DMS114 treated with DMSO at 0.1 percent for 48 hours (cell line): ENCODE measurements at regions not wholly inside any gene's neighbourhood (a gene's known extent, or its start where the extent isn't known, plus 50 kb on each side); places are given as distances from the start of the nearest gene placed in this dataset.

ENCODE experiments used
- DNase-seq: peaks from one replicate; lab custom pipeline; 2025; ENCODE audit not compliant: unreplicated experiment; lab: John Stamatoyannopoulos, UW

- DNase-seq: no peak
Measured at GRCh38 chr15:96089405-96090058, 241.0 kb upstream of the NR2F2 start.

GRCh38 chr15:96092186-96092585, 238.3 kb upstream of the NR2F2 start:
- DNase-seq: no peak

DNA sequence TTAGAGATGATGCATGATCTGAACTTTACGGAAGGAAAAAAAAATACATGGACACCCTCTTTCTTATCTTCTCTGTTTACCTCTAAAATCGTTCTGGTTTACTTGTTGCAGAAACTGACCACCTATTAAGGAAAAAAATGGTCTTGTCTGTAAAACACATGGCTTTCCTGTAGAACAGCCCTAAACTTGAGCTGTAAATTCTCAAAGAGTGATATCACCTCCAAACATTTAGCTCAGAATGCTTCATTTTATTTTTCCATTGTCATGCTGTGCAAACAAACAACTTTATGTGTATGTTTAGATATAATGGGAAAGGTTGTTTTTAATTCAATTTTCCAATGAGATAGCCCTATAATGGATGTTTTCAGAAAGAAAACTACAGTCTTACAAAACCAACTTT, 237.4 kb upstream of the NR2F2 start:
- no peak for DNase-seq

- no peak for DNase-seq
Measured at GRCh38 chr15:96097661-96098060, 232.8 kb upstream of the NR2F2 start.

GRCh38 chr15:96102631-96103030, 227.9 kb upstream of the NR2F2 start:
- DNase-seq: no peak

DNA sequence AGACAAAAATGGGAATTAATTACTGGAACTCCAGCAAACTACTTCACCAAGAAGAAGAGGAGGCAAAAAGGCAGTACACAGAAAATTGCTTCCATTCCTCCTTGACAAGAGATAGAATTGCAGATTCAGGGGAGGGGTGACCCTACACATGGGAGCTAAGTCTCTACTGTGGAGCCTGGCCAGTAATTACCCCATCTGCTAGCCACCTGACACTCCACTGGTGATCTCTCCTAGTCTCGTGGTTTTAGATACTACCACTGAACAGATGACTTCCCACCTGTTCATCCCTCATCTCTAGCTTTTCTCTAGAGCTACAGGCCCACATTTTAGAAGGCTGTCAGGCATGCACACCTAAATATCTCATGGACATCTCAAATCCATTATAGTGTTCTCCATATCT, 224.3 kb upstream of the NR2F2 start:
- no peak for DNase-seq

- DNase-seq: no peak
Measured at GRCh38 chr15:96106628-96107027, 223.9 kb upstream of the NR2F2 start.

DNA sequence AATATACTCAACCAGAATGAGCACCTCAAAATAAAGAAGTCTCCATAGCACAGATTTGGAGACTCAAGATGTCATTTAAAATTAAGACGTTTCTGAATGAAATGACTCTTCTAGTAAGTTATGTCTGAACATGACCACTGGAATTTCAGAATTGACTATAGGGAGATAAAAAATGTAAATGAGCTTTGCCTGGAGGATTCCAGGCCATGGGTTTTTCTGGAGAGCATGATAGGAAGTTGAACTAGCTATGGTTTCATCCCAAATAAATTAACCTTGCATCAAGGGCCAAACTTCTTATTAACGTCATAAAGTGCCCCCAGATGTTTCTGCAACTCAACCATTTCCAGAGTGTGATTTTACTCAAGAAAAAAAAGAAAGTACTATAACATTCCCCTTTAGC, 222.6 kb upstream of the NR2F2 start:
- DNase-seq: no peak

GRCh38 chr15:96108405-96108804, 222.1 kb upstream of the NR2F2 start:
- no peak for DNase-seq

DNA sequence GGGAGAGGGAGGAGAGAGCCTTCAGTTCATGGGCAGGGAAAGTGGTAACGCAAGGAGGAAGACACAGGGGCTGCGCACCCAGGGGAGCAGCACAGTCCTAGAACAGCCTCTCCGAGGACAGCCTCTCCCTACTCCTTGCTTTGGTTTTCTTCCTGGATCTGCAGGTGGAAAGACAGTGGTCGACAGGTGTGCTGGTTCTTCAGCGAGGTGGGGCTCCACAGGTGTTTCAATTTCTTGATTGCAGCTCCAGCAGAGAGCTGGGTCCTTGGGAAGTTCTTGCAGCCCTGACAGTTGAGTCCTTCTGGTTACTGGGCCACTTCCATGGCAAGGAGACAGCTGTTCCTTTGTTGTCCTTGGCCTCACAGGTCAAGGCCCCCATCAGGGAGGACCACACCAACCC, 220.7 kb upstream of the NR2F2 start:
- no peak for DNase-seq

DNA sequence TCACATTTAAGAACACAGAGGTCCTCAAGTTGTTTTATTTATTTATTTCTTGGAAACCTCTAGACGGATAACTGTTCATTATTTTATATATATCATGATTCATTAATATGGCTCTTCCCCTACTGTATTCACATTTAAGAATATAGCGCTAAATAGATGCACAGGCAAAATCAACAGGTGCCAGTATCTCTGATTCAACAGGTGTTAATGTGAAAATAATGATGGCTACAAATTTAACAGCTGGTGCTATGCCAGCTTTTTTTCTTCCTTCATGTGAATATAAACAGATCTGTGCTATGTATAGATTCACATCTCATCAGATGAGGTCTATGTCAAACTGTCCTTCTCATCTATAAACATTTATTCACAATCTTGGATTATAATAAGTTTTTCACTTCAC, 218.5 kb upstream of the NR2F2 start:
- DNase-seq: no peak

DNA sequence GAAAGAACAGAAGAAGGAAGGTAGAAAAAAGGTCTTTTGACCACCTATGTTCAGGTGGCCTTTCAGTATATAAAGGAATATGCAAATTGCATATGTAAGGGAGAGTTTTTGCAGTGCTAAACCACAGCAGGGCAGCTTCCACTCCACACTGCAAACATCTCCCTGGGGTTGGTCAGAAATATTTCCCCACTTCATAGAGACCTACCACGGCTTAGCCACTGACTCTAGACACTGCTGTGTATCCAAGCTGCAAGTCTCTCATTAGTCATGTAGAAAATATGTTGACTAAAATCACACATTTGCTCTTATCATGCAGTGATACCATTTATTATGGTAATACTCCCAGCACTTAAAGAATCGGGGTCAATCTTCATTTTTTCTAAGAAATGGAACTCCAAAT, 214.9 kb upstream of the NR2F2 start:
- no peak for DNase-seq

DNA sequence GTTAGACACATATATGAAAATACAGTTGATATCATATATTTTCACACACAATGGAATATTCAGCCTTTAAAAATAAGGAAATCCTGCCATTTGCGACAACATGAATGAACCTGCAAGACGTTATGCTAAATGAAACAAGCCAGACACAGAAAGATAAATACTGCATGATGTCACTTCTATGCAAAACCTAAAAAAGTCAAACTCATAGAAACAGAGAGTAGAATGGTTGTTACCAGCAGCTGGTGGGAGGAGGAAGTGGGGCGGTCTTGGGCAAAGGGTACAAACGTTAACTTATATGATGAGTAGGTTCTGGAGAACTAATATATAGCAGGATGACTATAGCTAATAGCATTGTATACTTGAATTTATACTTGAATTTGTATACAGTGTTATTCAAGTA, 213.2 kb upstream of the NR2F2 start:
- no peak for DNase-seq

GRCh38 chr15:96119734-96120133, 210.8 kb upstream of the NR2F2 start:
- DNase-seq: no peak

- DNase-seq: no peak
Measured at GRCh38 chr15:96121086-96121920, 209.2 kb upstream of the NR2F2 start.

DNA sequence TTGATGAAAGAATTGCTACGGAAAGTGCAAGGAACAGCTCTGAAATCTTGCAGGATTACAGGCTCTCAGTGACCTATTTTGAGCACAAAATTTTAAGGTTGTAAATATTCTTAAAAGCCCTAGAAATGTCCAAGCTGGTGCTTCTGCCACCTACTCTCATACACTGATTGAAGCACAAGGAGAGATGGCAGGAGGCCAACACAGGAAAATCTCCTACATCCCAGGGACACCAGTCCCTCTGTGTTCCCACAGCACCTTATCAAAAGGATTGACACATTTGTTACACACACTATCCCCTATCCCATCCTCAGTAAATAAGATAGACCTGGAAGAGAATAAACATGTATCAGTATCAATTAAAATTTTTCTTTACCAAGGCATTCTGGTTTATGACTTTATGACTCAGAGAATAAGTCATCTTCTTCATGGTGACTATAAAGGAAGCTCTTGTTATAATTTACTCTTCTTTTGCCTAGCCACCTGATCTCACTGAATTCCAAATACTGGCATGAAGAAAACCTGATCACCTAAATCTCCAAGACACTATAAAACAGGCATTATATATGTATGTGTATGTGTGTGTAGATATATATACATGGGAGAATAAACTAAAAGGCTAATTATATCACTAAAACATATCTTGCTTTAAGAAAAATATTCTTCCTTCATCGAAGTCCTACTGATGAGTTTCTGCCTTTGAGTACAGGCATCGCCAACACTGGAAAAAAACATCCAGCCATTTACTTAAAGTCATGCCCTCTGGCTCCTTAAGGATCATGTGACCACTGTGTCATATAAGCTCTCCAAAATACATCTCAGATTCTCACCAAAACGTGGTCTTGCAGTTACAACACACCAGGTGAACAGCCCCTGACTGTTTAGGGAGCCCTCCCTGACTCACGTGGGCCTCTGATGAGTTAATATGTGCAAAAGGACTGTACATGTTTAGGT, 208.1 kb upstream of the NR2F2 start:
- no peak for DNase-seq

DNA sequence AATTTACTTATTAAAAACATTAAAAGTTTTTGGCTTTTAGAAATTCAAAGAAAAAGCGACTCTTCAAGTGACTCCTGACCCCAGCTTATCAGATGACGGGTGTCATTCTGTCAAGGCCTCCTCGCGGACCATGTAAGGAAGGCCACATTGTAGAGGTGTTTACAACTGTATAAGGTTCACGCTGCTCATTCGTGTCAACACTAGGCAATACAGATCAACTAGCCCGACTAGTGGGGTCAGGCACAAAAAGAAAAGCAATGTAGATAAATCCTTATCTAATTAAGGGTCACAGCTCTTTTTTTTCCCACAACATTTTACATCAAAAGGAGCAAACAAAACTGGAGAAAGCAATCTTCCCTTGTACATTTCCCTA, 207.5 kb upstream of the NR2F2 start:
- no peak for DNase-seq

DNA sequence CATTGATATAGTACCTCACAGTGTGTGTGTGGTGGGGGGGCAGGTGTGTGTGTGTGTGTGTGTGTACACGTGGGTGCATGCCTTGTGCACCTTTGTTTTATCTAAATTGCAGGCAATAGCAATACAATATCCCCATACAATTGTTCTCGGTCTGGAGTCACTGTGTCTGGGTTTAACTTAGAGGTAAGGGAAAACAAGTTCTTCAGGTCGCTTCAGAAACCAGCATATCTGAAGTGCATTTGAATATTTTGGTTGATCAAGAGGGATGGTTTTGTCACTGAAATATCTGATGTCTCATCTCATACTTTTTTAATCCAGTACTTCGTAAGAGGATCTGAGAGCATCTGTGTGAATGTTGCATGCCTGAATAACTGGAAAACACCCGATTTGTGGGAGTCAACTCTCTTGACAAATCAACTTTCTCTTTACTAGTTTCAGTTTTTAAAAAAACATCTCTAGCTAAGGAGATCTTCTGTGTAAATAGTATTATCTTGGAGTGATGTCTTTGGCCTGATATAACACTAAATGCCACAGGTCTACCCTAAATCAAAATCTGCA, 206.8 kb upstream of the NR2F2 start:
- DNase-seq: no peak

GRCh38 chr15:96124436-96124835, 206.1 kb upstream of the NR2F2 start:
- DNase-seq: no peak

GRCh38 chr15:96125721-96126415, 204.6 kb upstream of the NR2F2 start:
- DNase-seq: no peak

GRCh38 chr15:96126859-96127258, 203.6 kb upstream of the NR2F2 start:
- DNase-seq: no peak
